Erythroblast (primary cell): ENCODE measurements at regions not wholly inside any gene's neighbourhood (a gene's known extent, or its start where the extent isn't known, plus 50 kb on each side); places are given as distances from the start of the nearest gene placed in this dataset.

Experiments
- GATA1 ChIP-seq: IDR thresholded peaks from 2 replicates; pipeline ENCODE4 v1.6.1; 2011; ENCODE audit warnings: low read depth, mild to moderate bottlenecking, control low read depth, low read length, moderate library complexity
- POLR2A ChIP-seq: IDR thresholded peaks from 2 replicates; pipeline ENCODE4 v1.6.1; 2011; ENCODE audit warnings: mild to moderate bottlenecking, low read length

DNA sequence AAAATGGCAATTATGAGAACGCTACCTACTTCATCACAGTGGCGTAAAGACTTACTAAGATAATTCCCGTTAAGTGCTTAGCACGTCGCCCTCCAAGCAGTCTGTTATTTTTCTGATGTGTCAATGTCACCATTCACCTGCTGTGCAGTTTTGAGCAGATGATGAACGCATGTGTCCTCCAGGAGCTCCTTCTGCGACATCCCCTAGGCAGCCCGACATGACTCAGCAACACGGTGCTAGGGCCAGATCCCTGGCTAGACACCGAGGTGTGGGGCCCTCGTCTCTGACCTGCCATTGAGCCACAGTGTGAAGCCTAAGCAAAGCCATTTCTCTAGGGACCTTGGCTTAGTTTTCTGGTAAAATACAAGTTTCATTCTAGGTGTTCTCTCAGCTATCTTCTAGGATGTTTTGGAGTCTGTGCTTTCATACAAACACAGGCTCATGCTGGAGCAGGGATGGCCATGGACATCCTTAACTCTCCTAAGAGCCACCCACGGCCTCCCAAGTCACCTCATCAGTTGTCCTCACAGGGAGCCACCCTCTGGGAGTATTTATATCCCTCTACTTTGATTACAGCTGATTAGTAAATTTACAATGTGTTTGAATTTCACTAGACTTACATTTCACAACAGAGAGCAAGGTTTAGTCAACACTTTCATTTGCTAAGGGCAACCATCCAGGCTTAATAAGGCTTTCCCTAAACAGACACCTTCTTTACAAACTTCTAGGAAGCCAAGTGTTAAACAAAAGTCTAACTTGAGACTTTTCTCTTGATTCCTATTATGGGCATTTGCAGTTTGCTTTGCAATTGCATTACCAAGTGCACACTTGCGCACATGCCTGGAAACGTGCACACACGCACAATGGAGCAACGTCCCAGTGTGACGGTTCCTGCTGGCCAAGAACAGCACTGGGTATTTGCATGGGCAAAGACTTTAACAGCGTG lies 376.8 kb upstream of the ID2 start:
- TF ChIP-seq POLR2A (no peak), GATA1 (no peak)
